Left renal pelvis (tissue), 4 donors: ENCODE measurements at regions not wholly inside any gene's neighbourhood (a gene's known extent, or its start where the extent isn't known, plus 50 kb on each side); places are given as distances from the start of the nearest gene placed in this dataset.

ENCODE experiments used
- DNase-seq, 4 donors: peaks; one replicate each; pipeline ENCODE4 v3.0.0-alpha.2; 2013; ENCODE audit warnings: low read depth in 4 of 4, low spot score in 3 of 4

- no peak for DNase-seq
Measured at GRCh38 chr1:209376774-209377173, 206.7 kb upstream of the CAMK1G start.

- DNase-seq, result no peak
Measured at GRCh38 chr1:209377995-209378394, 205.5 kb upstream of the CAMK1G start.

- DNase-seq, result no peak
Measured at GRCh38 chr1:209379280-209379679, 204.2 kb upstream of the CAMK1G start.

- no peak for DNase-seq
Measured at GRCh38 chr1:209380420-209380819, 203.1 kb upstream of the CAMK1G start.

GRCh38 chr1:209382231-209383100 is 201.0 kb upstream of the CAMK1G start:
- no peak for DNase-seq

GRCh38 chr1:209383422-209383821 is 200.1 kb upstream of the CAMK1G start:
- DNase-seq, result no peak

- no peak for DNase-seq
Measured at GRCh38 chr1:209383907-209384709, 199.4 kb upstream of the CAMK1G start.

- DNase-seq, result no peak
Measured at GRCh38 chr1:209384710-209385550, 198.6 kb upstream of the CAMK1G start.

- DNase-seq, result no peak
Measured at GRCh38 chr1:209386156-209386555, 197.4 kb upstream of the CAMK1G start.

GRCh38 chr1:209387271-209387968 is 196.1 kb upstream of the CAMK1G start:
- no peak for DNase-seq

GRCh38 chr1:209387969-209388329 is 195.6 kb upstream of the CAMK1G start:
- DNase-seq, result no peak

- no peak for DNase-seq
Measured at GRCh38 chr1:209388358-209388757, 195.2 kb upstream of the CAMK1G start.

GRCh38 chr1:209389258-209389657 is 194.3 kb upstream of the CAMK1G start:
- no peak for DNase-seq

- DNase-seq, result no peak
Measured at GRCh38 chr1:209389975-209390374, 193.5 kb upstream of the CAMK1G start.

- DNase-seq, result no peak
Measured at GRCh38 chr1:209390764-209391163, 192.8 kb upstream of the CAMK1G start.

GRCh38 chr1:209391792-209392191 is 191.7 kb upstream of the CAMK1G start:
- no peak for DNase-seq

- no peak for DNase-seq
Measured at GRCh38 chr1:209395169-209395568, 188.3 kb upstream of the CAMK1G start.

GRCh38 chr1:209397371-209397770 is 186.1 kb upstream of the CAMK1G start:
- DNase-seq, result no peak

GRCh38 chr1:209397910-209398309 is 185.6 kb upstream of the CAMK1G start:
- no peak for DNase-seq

- no peak for DNase-seq
Measured at GRCh38 chr1:209398313-209398991, 185.1 kb upstream of the CAMK1G start.
